Ishikawa (cell line): ENCODE measurements at regions not wholly inside any gene's neighbourhood (a gene's known extent, or its start where the extent isn't known, plus 50 kb on each side); places are given as distances from the start of the nearest gene placed in this dataset.

Experiments
- CEBPB ChIP-seq: IDR thresholded peaks from 2 replicates; pipeline ENCODE4 v1.6.1; 2012
- CREB1 ChIP-seq: IDR thresholded peaks from 2 replicates; pipeline ENCODE4 v1.6.1; 2012; ENCODE audit warnings: low read depth
- EGR1 ChIP-seq: IDR thresholded peaks from 2 replicates; pipeline ENCODE4 v1.6.1; 2012
- EP300 ChIP-seq: IDR thresholded peaks from 2 replicates; pipeline ENCODE4 v1.6.1; 2012; ENCODE audit warnings: borderline replicate concordance
- FOXM1 ChIP-seq: IDR thresholded peaks from 2 replicates; pipeline ENCODE4 v1.6.1; 2012; ENCODE audit warnings: low read depth, borderline replicate concordance
- NFIC ChIP-seq: IDR thresholded peaks from 2 replicates; pipeline ENCODE4 v1.6.1; 2012
- RAD21 ChIP-seq: IDR thresholded peaks from 2 replicates; pipeline ENCODE4 v1.6.1; 2012; ENCODE audit warnings: low read depth
- TAF1 ChIP-seq: IDR thresholded peaks from 2 replicates; pipeline ENCODE4 v1.6.1; 2012; ENCODE audit warnings: low read depth, mild to moderate bottlenecking
- TCF12 ChIP-seq: IDR thresholded peaks from 2 replicates; pipeline ENCODE4 v1.6.1; 2012; ENCODE audit warnings: low read depth
- TEAD4 ChIP-seq: IDR thresholded peaks from 2 replicates; pipeline ENCODE4 v1.6.1; 2012
- YY1 ChIP-seq: IDR thresholded peaks from 2 replicates; pipeline ENCODE4 v1.6.1; 2012; ENCODE audit warnings: low read depth
- ZBTB7A ChIP-seq: IDR thresholded peaks from 2 replicates; pipeline ENCODE4 v1.6.1; 2012; ENCODE audit warnings: low read depth
- TF ChIP-seq, protein P1 (sequence below): IDR thresholded peaks from 2 replicates; pipeline ENCODE4 v1.6.1; 2012; ENCODE audit warnings: low read depth, mild to moderate bottlenecking
- TF ChIP-seq, protein P2 (sequence below): IDR thresholded peaks from 2 replicates; pipeline ENCODE4 v1.6.1; 2012
- TF ChIP-seq, protein P3 (sequence below): IDR thresholded peaks from 2 replicates; pipeline ENCODE4 v1.6.1; 2012

DNA sequence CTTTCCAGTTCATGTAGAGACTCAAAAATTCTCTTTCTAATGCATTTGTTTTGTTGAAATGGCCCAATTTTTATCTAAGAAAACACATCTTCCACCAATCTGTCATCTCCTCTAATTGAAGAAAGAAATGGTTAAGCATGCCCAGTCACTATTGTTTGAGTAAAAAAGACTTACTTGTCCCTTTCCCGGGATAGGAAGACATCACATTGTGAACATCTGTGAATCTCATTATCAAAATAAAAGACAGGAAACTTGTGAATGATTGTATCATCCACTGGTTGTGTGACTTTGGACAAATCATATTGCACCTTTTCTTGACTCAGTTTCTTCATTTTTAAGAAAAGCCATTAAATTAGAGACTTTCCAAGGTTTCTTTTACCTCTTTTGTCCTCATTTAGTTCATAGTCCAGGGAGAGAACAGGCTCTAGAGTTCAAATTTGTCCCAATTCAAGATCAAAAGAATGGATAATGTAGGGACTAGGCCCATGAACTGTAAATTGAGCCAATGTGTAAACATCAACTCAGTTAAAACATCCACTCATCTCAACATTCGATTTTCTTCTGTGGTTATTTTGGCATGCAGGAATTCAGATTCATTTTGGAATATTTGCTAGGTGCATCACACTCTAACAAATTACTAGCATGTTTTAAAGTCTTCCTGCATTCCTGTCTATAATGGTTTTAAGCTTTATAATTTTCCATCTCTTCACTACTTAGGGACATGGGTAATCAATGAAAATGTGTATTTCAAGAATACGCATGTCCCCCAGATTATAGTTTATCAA lies 838.0 kb upstream of the WWC1 start:
- no peak for TF ChIP-seq EP300
- TF ChIP-seq FOXM1 = no peak
- no peak for TF ChIP-seq EGR1
- TF ChIP-seq NFIC = no peak
- no peak for TF ChIP-seq YY1
- TF ChIP-seq TAF1 = no peak
- no peak for TF ChIP-seq TEAD4
- TF ChIP-seq, protein P1, sequence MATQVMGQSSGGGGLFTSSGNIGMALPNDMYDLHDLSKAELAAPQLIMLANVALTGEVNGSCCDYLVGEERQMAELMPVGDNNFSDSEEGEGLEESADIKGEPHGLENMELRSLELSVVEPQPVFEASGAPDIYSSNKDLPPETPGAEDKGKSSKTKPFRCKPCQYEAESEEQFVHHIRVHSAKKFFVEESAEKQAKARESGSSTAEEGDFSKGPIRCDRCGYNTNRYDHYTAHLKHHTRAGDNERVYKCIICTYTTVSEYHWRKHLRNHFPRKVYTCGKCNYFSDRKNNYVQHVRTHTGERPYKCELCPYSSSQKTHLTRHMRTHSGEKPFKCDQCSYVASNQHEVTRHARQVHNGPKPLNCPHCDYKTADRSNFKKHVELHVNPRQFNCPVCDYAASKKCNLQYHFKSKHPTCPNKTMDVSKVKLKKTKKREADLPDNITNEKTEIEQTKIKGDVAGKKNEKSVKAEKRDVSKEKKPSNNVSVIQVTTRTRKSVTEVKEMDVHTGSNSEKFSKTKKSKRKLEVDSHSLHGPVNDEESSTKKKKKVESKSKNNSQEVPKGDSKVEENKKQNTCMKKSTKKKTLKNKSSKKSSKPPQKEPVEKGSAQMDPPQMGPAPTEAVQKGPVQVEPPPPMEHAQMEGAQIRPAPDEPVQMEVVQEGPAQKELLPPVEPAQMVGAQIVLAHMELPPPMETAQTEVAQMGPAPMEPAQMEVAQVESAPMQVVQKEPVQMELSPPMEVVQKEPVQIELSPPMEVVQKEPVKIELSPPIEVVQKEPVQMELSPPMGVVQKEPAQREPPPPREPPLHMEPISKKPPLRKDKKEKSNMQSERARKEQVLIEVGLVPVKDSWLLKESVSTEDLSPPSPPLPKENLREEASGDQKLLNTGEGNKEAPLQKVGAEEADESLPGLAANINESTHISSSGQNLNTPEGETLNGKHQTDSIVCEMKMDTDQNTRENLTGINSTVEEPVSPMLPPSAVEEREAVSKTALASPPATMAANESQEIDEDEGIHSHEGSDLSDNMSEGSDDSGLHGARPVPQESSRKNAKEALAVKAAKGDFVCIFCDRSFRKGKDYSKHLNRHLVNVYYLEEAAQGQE = no peak
- TF ChIP-seq CEBPB = no peak
- TF ChIP-seq, protein P2, sequence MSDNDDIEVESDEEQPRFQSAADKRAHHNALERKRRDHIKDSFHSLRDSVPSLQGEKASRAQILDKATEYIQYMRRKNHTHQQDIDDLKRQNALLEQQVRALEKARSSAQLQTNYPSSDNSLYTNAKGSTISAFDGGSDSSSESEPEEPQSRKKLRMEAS = no peak
- no peak for TF ChIP-seq TCF12
- no peak for TF ChIP-seq RAD21
- TF ChIP-seq, protein P3, sequence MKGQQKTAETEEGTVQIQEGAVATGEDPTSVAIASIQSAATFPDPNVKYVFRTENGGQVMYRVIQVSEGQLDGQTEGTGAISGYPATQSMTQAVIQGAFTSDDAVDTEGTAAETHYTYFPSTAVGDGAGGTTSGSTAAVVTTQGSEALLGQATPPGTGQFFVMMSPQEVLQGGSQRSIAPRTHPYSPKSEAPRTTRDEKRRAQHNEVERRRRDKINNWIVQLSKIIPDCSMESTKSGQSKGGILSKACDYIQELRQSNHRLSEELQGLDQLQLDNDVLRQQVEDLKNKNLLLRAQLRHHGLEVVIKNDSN = no peak
- no peak for TF ChIP-seq ZBTB7A

DNA sequence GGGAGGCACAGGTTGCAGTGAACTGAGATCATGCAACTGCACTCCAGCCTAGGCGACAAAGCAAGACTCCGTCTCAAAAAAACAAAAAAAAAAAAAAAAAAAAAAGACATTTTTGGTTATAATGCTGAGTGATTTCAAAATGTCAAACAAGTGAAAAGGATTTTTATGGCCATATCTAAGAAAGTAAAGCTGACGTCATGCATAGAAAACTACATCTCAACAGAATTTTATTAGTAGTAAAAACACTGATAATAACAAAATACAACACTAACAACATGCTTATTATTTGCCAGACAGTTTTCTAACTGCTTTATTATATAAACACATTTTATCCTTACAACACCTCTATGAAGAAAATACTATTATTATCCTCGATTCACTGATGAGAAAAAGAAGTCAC lies 833.0 kb upstream of the WWC1 start:
- TF ChIP-seq YY1 (no peak), TCF12 (no peak), EP300 (no peak), TAF1 (no peak), TEAD4 (no peak)

DNA sequence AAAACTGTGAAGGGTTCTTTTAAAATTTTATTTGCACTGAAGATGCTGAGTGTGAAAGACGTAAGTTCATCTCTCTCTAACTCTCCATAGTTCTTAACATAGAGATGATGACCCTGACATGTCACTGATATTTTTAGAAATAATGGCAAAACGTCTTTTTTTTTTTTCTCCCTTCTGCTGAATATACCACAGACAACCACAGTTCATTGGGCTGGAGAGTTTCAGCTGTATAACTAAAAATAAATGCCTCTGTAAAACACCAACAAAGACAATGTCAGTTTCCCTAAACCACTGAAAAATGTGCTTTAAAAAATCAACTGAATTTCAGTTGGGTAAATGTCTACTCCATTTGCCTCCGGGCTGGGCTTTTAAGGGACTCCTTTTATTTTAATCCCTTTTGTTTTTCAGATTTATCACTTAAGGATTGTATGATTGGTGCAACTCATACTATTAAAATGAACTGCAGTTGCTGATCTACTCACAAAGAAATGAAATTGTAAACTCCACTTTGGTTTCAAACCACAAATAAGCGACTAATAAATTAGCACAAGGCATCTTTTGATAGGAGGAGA lies 830.9 kb upstream of the WWC1 start:
- TF ChIP-seq TEAD4 (no peak), YY1 (no peak), TAF1 (no peak), CREB1 (no peak), CEBPB (no peak), EP300 (no peak), TCF12 (no peak), NFIC (no peak), EGR1 (no peak)
- TF ChIP-seq, protein P2 = no peak
- TF ChIP-seq, protein P1 = no peak

DNA sequence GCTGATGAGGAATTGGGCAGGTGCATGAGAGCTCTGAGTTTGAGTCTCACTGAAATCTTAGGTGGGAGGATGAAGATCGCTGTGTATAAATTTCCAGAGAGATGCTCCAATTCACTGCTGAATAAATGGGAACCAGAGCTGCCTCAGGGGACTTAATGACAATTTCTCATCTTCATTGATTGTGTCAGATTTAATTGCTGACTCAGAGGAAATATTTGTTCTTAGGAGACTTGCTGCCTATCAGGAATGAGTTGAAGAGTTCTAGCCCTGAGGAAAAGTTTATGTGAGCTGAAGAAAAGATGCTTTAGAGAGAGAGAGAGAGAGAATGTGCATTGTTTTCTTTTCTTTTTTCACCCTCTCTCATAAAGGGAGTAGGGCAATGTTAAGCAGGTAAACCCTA lies 827.5 kb upstream of the WWC1 start:
- no peak for TF ChIP-seq TCF12
- no peak for TF ChIP-seq ZBTB7A
- TF ChIP-seq EP300 = no peak
- no peak for TF ChIP-seq RAD21
- TF ChIP-seq, protein P2 = no peak
- no peak for TF ChIP-seq TEAD4

DNA sequence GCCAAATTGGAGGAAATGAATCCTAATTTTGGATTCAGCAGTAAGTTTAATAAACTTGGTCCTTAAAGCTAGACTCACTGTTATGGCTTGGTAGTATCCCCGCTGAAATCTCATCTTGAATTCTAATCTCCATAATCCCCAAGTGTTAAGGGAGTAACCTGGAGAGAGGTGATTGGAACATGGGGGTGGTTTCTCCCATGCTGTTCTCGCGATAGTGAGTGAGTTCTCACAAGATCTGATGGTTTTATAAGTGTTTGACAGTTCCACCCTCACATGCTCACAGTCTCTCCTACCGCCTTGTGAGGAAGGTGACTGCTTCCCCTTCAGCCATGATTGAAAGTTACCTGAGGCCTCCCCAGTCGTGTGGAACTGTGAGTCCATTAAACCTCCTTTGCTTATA lies 824.5 kb upstream of the WWC1 start:
- no peak for TF ChIP-seq TCF12
- TF ChIP-seq EP300 = no peak
- TF ChIP-seq, protein P1 = no peak
- TF ChIP-seq, protein P2 = no peak
- no peak for TF ChIP-seq TAF1
- TF ChIP-seq CEBPB = no peak
- TF ChIP-seq ZBTB7A = no peak
- TF ChIP-seq EGR1 = no peak
- TF ChIP-seq, protein P3 = no peak
- no peak for TF ChIP-seq NFIC
- TF ChIP-seq FOXM1 = no peak
